UCSD-AML1 (cell line): ENCODE measurements at regions not wholly inside any gene's neighbourhood (a gene's known extent, or its start where the extent isn't known, plus 50 kb on each side); places are given as distances from the start of the nearest gene placed in this dataset.
"Not testable (repeated sequence)": the region's sequence is repeated elsewhere in the genome, so short reads cannot be mapped to it uniquely, and the experiment has no call there.

ENCODE experiments used
- DNase-seq: peaks from one replicate; lab custom pipeline; 2025; ENCODE audit not compliant: unreplicated experiment; lab: John Stamatoyannopoulos, UW

DNA sequence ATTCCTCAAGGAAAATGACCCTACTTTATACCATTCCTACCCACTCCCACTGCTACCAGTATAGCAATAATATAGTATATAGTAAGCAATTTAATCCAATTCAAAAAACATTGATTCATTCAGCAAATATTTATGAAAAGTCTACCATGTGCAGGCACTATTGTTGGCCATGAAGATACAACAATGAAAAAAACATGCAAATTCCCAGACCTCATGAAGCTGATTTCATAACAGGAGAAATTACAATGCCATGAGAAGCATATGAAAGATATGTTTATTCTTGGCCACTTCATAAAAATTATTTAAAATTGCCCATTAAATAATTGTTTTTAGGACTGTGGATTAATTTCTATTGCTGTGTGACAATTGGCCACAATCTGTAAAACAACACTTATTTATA lies 315.8 kb upstream of the COL8A1 start:
- no peak for DNase-seq

DNA sequence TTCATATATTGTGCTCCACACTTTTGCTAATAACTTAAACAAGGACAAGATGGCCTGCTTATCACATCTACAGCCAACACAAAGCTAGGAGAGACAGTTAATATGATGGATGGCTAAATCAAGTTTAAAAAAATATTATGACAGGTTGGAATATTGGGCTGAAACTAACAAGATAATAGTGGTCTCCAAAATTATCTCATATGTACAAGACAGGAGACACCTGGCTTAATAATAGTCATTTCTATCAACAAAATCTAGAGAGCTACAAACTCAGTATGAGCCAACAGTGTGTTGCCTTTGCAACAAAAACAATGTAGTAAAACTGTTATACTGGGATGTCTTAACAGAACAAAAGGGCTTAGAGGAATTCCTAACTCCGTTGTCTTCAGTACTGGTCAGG lies 317.1 kb upstream of the COL8A1 start:
- DNase-seq = no peak

DNA sequence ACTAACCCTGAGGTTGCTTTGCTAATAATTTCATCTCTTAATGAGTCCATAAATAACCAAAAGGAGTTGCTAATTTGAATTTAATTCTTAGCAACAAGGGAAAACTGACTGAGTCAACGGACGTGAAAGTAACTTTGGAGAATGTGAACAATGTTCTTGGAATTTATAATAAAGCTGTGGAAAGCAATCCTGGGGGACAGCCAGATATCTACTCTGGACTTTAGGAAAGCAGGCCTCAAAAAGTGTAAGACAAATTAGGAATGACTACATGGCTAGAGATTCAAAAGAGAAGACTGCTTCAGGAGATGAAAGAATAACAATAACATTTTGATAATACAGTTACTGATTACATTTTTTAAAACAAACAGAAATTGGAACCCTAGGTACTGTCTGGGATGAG lies 318.4 kb upstream of the COL8A1 start:
- no peak for DNase-seq

DNA sequence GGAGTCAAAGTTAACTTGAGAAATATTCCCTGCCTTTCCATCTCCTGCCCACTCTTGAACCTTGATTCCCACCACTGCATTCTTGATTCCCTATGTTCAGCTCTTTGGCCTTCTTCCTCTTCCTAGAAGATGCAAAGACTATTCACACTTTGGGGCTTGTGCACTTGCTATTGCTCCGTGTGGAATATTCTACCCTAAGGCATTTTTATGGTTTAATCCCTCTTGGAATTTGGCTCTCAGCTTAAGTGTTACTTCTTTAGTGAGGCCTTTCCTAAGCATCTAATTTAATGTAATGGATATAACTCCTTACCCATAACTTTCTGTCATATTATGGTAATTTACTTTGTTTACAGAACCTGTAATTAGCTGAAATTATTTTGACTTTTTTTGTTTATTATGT lies 318.9 kb upstream of the COL8A1 start:
- DNase-seq = no peak

DNA sequence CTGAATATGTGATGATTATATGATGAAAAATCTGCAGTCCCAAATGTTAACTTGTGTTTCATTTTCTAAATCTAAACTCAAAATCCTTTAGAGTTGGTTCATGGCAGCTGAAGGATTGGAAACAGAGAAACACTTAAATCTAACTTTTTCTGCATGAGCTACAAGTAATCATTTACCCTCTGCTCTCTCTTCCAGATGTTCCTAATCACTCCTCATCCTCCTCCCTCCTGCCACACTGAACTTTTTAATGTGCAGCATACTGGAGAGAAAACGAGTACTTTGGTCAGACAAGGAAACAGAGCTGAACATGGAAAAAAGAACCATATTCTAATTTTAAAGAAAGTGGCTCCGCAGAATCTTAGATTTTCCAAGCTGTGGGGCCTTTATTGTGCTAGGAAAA lies 321.2 kb upstream of the COL8A1 start:
- no peak for DNase-seq

DNA sequence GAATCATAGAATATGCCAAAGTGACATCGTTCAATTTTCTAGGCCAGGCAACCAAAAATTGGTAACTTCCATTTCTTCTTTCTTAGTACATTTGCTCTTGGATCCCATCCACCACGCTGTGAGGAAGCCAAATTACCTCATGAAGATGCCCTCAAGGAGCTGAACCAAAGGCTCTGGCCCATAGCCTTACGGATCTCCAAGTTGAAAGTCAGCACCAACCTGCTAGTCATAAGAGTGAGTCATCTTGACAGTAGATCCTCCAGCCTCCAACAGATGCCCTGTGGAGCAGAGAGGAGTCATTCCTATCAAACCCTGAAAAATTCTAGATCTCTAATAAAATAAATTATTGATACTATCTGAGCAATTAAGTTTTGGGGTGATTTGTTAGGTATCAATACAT lies 322.5 kb upstream of the COL8A1 start:
- no peak for DNase-seq

DNA sequence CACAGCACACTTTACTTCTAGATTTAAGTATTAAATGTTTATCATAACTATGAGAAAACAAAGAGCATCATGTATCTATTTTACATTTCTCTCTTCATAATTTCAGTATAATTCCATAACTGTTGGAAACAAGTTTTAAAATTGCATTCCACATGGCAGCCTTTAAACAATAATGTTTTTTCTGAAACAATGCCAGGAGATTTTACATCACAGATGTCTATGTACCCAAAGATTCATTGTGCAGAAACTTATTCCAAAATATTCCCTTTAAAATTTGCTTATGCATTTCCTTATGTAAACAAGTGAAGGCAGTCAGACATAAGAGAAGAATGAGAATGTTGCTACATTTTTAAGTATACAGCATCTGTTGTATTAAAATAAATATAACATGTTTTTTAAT lies 324.9 kb upstream of the COL8A1 start:
- DNase-seq = no peak

DNA sequence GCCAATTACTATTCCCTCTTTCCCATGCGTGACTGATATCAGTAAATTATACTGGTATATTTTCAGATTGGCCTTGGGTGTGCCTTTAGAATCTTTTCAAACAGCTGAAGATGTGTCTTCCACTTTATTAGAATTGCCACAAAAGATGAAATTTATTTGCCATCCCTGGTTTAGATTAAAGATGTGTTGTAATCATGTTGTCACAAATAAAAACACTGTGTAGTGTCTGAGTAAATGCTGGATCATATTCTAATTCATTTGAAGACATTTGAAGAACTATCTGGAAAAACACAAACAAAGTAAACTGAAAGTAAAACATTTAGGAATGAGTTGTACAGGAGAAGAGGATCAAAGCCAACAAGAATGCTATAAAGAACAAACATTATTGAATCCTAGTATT lies 339.7 kb upstream of the COL8A1 start:
- DNase-seq = no peak

DNA sequence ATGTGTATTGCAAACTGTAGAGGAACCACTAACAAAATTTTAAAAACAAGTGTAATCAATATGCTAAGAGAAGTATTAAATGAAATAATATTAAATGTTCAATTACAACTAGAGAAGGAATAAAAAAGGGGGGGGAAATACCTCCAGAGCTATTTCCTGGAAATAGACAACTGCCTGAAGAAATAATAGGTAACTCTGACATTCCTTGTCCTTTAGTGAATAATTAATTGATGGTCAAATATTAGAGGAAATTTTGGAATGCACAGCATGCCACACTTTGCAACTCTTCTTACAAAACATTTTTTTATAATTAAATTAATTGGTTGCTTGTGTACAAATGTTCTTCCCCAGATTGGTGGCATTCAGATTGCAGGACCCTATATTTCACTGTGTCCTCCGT lies 342.6 kb upstream of the COL8A1 start:
- DNase-seq = no peak

DNA sequence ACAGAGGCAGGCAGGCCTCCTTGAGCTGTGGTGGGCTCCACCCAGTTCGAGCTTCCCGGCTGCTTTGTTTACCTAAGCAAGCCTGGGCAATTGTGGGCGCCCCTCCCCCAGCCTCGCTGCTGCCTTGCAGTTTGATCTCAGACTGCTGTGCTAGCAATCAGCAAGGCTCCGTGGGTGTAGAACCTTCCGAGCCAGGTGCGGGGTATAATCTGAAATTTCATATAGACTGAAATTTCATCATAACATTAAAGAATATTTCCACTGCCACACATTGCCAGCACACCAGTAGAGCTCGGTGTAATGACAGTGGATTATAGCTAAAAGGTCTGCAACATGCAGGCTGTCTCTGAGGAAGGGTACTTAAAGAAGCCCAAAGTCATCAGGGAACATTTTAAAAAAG lies 344.3 kb upstream of the COL8A1 start:
- DNase-seq = not testable (repeated sequence)

DNA sequence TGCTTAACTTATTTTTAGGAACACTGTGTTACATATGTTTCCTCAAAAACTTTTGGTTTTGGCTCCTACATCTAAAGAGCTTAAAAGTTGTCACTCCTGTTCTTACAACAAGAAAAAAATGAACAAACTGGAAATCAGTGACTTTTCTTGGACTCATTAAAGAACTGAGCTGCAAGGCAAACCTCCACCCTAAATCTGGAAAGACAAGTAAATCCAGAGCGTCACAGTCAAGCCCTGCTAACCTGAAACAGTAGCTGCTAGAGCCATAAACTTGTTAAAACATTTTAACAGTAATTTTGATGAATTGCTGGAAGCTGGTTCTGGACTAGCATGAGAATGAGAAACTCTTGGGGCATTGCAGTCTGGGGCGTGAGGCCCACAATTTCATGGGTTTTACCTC lies 350.5 kb upstream of the COL8A1 start:
- DNase-seq = no peak

DNA sequence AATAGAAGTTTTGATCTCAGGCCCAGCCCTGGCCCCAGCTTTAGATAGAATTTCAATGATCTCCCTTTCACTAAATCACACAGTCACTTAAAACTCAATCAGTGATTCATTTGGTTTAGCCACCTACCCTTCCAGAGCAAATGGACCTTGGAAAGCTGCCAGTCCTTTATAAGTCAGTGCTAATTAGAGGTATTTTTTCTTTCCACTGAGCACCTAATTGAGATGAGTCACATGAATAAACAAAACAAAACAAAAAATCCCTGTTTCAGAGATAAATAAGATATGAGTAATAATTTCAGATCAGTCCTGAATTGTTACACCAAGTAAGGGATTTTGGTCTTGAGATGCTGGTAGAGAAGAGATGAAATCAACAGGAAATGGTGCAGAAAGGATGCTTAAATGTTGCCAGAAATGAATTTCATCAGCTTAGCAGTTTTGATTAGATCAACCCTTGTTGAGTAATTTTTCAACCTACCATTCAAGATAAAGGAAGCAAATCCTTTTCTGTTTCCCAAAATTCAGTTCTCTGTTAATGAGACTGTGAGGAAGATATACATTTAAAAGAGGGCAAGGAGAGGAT lies 352.0 kb upstream of the COL8A1 start:
- DNase-seq = no peak

DNA sequence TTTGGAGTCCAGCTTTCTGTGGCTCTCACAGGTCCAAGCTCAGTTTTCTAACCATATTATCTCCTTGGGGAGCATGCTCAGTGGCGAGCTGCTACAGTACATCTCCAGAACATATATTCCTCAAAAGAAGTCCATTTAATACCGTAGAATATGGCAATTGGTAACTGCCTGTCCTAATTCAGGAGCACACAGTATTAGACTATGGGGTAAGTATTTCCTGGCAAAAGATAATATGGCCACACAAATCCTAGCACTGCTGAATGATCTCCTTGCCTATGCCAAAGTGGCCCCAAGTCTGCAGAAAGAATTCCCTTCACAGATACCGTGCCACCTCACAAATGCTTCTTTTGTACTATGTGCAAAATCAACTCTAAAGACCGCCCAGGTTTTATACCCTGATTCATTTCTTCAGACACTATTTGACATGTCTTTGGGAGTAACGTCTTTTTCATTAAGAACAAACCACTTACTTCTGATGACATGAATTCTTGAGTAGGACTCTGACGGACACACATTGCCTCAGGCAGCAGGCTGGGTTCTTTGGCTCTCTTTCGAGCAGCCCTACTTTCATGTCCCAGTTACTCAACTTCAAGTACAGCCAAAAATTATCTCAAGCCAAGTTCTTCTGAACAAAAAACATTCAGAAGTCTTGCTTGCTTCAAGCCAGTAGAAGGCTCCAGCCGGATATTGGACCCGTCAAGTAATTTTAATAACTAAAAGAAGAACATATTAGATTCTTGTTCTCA lies 368.3 kb upstream of the DCBLD2 start:
- no peak for DNase-seq

DNA sequence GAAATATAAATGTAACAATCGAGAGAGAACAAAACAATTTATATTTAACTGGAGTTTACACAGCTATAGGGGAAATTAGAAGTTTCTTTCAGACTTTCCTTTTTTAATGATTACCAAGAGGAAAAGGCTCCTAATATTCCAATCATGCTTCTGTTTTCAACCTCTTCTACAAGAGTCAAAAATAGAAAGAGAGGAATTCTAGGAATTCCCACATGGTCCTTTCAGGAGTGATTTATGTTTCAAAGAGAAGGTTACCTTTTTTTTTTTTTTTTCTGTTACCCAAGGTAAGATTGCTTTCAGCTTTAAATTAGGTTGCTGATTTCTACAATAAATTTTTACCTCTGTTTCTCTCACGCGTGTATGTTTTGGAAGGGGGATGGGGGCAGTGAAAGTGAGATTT lies 355.3 kb upstream of the DCBLD2 start:
- no peak for DNase-seq

DNA sequence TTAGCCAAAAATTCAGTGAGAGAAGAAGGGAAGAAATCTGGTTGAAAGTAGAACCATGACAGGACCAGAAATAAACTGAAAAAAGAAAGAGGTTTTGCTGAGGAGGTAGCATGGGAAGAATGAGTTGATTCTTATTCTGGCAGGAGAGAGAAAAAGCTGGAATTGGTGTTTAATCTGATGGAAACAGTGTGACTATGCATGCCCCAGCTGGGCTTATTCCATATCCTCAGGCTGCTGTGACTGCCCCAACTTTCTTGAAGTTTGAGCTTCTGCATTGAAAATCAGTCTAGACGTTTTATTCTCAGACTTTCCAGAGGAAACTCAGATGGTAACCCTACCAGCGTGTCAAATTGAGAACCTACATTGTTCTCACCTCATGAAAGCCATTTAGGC lies 352.5 kb upstream of the DCBLD2 start:
- DNase-seq = no peak

DNA sequence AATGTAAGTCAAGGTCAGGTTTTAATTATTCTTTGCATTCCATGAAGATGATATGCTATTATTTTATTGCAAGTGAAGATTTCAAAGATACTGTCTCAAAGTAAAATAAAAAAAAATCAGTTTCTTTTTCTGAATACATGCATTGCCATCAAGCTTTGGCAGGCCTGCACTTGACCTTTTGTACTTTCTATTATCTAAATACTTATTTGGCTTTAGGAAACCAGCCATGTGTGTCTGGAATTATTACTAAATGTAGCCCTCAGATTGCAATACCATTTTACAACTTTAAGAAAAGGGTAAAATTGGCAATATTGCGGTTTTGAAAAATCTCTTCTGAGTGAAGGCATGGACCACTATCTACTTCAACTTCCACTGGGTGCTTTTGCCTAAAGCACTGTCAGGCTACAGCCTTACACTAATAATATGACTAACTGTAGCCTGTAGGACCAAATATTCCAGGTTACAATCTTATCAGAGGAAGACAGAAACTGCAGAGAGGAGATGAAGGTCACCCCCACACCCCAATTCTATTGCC lies 349.4 kb upstream of the DCBLD2 start:
- DNase-seq = no peak

DNA sequence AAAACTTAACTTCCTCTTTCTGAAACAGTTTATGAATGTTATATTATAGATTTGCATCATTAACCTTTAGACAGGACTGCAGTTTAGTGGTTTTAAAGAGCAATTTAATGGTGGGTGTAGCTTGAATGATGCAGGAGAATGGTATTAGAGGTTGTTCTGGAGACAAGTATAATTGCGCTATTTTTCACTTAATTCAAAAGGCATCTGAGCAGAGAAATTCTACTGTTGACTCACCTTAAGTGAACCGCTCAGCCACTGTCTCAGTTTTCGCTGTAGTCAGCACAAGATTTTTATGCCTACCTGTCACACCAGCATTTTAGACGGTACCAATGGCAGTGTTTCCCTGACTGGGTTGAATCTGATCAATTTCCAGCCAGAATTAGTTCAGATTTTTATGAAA lies 348.8 kb upstream of the DCBLD2 start:
- DNase-seq = no peak

DNA sequence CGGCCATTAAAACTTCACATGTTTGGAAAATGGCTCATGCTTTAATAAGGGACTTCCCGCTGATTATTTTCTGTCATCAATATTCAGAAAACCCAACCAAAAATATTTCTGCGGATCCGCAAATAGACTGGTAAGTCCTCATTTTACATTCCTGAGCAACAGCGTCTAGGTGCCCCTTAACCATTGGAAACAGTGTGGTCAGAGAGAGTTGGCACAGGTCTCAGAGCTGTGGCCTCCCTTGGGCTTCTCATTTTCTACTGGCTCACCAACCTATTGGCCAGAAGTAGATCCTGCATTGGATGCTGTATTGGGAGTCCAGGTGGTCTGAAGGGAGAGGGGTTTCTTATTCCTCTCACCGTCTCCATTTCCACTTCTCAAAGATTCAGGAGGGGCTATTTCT lies 348.1 kb upstream of the DCBLD2 start:
- DNase-seq = no peak

DNA sequence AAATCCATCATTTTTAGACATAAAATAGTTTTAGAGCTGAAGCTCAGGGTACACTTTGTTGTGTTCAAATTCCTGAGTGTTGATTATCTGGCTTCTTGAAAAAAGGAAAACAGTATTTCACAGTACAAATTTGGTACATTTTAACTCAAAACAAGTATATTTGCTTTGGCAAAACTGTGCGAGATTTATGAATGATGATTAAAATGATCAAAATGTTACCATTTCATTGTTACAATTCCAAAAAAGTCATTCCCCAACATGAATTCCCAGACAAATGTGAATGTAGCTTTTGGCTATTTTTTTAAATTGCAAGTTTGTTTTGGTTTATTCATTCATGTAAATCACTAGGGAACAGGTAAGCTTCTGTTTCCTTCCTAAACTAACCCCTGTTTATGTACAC lies 347.4 kb upstream of the DCBLD2 start:
- no peak for DNase-seq

DNA sequence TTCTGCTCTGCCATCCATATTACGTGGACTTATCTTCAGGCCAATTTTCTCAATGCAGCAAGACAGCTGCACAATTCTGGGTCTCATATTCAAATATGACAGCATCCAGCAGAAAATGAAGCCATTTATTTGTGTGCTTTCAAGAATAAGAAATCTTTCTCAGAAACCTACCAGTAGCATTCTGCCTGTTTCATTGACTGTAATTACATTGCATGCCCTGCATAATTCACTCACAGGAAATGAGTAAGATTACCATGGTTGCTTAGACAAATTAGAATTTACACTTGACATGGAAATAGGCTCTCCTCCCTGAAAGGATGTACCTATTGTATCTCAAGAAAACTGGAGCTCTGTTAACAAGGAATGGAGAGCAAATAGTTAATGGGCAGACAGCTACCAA lies 346.6 kb upstream of the DCBLD2 start:
- no peak for DNase-seq

DNA sequence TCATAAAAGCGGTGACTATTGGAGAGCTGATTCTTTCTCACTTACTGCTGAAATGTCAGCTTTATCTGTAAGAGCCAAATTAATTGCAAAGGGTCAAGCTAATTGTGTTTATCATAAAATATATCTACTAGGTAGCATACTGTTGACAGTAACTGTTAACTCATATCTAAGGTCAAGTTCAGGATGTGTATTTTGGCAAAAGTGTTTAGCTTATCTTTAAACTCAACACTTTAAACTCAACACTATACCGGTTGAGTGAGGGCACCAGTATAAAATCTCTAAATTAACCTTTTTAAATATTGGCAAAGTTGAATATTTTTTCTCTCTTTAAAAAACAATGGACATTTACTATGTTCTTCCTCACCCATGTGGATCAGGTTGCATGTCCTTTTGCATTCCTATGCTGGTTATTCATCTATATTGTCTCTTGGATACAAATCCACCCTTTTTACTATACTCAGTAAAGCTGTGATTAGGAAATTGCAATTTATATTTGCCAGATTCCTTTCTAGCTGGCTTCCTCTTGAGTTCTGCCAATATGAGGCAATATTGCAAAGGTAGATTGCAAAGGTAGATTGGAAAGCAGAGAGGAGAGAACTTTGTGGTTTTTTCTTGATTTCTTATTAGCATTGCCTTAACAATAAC lies 344.6 kb upstream of the DCBLD2 start:
- DNase-seq = no peak

DNA sequence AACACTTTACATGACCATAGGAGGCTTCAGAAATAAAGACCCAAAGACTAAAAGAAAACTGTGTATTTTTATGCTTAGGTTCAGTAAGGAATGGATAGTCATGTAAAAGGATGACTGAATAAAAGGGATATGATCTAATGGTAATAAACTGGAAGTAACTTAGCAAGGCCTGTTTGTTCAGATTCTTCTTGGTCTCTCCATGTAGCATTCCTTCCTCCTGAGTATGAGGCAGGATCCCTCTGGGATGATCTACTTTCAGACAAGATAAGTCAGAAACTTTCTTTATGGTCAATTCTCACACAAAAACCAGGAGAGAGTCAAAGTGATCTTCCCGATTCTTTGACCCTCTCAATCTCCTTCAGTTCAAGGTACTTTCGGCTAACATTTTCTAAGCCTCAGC lies 340.8 kb upstream of the DCBLD2 start:
- no peak for DNase-seq
